CD4-positive, alpha-beta T cell (primary cell): ENCODE measurements at regions not wholly inside any gene's neighbourhood (a gene's known extent, or its start where the extent isn't known, plus 50 kb on each side); places are given as distances from the start of the nearest gene placed in this dataset.

ENCODE experiments used
- ATAC-seq: fragments of 200-7000 bp; cut with Tn5 transposase; one replicate; pipeline ENCODE4 v1.10.0; 2022; ENCODE audit warnings: mild to moderate bottlenecking; ENCODE audit not compliant: poor library complexity
- CTCF ChIA-PET: fragments of 350-600 bp; sonication (Branson Sonifier 250); formaldehyde crosslinking; loops from one replicate; lab custom pipeline; 2021; ENCODE audit warnings: antibody characterized with exemption, inconsistent platforms; lab: Charles Lee
- POLR2A ChIA-PET: fragments of 350-600 bp; sonication (Branson Sonifier 250); formaldehyde crosslinking; loops from one replicate; lab custom pipeline; 2021; ENCODE audit warnings: antibody characterized with exemption, inconsistent platforms; lab: Charles Lee
- DNase-seq, 14 experiments: peaks; one replicate each; pipeline ENCODE4 v3.0.0-alpha.2; 2013 to 2020; ENCODE audit warnings: mixed read lengths in 2 of 14
- H3K27ac ChIP-seq, 2 donors: one replicate each; pipeline versions ENCODE4 v1.5.1 to v1.7.0; 2013; ENCODE audit warnings: low read length in 2 of 2, low read depth in 1 of 2, mild to moderate bottlenecking in 1 of 2
- H3K27me3 ChIP-seq, 2 experiments: 1 replicate in 1 of 2; 2 replicates in 1 of 2; pipeline versions ENCODE4 v1.6.1 to v1.7.0; 2013; ENCODE audit warnings: low read length in 2 of 2, control low read depth in 1 of 2, mild to moderate bottlenecking in 1 of 2, moderate library complexity in 1 of 2; ENCODE audit not compliant: insufficient read depth in 2 of 2, control insufficient read depth in 1 of 2
- H3K36me3 ChIP-seq: one replicate; pipeline ENCODE4 v1.6.1; 2013; ENCODE audit warnings: low read length, control low read depth; ENCODE audit not compliant: insufficient read depth
- H3K4me1 ChIP-seq: one replicate; pipeline ENCODE4 v1.6.1; 2013; ENCODE audit warnings: low read length, control low read depth; ENCODE audit not compliant: insufficient read depth
- H3K4me3 ChIP-seq: one replicate; pipeline ENCODE4 v1.5.1; 2013; ENCODE audit warnings: mild to moderate bottlenecking, low read length, moderate library complexity
- H3K9me3 ChIP-seq, 2 experiments: 1 replicate in 1 of 2; 2 replicates in 1 of 2; pipeline versions ENCODE4 v1.6.1 to v1.7.0; 2013; ENCODE audit warnings: low read length in 2 of 2, mild to moderate bottlenecking in 2 of 2, control low read depth in 1 of 2, moderate library complexity in 1 of 2; ENCODE audit not compliant: control insufficient read depth in 1 of 2, insufficient read depth in 1 of 2
- H3K27ac Mint-ChIP-seq: one replicate; pipeline ENCODE4 v1.8.0; 2020; ENCODE audit warnings: mixed read lengths
- H3K27me3 Mint-ChIP-seq: one replicate; pipeline ENCODE4 v1.8.0; 2021; ENCODE audit warnings: mixed read lengths
- H3K36me3 Mint-ChIP-seq: one replicate; pipeline ENCODE4 v1.8.0; 2021; ENCODE audit warnings: low read depth, mixed read lengths
- H3K4me1 Mint-ChIP-seq: one replicate; pipeline ENCODE4 v1.8.0; 2021; ENCODE audit warnings: low read depth, mixed read lengths
- H3K4me3 Mint-ChIP-seq: one replicate; pipeline ENCODE4 v1.8.0; 2020; ENCODE audit warnings: mild to moderate bottlenecking, mixed read lengths
- H3K9me3 Mint-ChIP-seq: one replicate; pipeline ENCODE4 v1.8.0; 2020; ENCODE audit warnings: mixed read lengths
- intact Hi-C, 2 experiments: fragments of 100-400 bp; cut with DNase I in 1 of 2; cut with micrococcal nuclease in 1 of 2; formaldehyde crosslinking; loops; one replicate each; pipeline versions ENCODE4 v1.15.1 to v1.9.0; 2023 to 2025; cut with DNase I, micrococcal nuclease
- TF ChIP-seq, protein P1 (sequence below): fragments of 200-600 bp; IDR thresholded peaks from one replicate; pipeline ENCODE4 v1.8.0; 2022; ENCODE audit warnings: antibody characterized with exemption, mild to moderate bottlenecking

DNA sequence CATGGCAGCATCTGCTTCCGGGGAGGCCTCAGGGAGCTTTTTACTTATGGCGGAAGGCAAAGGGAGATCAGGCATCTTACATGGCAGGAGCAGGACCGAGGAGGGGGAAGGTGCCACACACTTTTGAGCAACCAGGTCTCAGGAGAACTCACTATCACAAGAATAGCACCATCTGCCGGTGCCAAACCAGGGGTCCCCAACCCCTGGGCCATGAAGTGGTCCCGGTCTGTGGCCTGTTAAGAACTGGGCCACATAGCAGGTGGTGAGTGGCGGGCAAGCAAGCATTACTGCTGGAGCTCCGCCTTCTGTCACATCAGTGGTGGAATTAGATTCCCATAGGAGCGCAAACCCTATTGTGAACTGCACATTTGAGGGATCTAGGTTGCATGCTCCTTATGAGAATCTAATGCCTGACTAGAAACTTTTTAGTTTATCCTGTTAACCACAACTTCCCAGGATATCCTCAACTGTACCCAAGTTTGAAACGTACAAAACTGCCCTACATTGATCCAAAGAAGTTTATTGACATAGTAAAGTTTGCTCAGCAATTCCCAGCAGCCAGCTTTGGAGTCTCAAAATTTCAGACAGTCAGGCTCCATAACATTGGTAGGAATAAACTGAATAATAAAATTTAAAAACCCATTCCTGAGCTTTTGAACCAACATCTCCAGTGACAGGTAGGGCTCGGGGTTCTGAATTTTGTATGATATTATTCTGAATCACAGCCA, 228.4 kb upstream of the TAC1 start:
- Histone ChIP-seq H3K9me3 (no peaks in the 10 kb centered on the region), H3K27me3 (no peaks in the 10 kb centered on the region), H3K4me1 (no peaks in the 10 kb centered on the region), H3K27ac (no peak overlapping the region), H3K4me3 (no peak overlapping the region), H3K36me3 (no peaks in the 10 kb centered on the region)
- H3K4me3 Mint-ChIP-seq = no peak overlapping the region
- TF ChIP-seq, protein P1, sequence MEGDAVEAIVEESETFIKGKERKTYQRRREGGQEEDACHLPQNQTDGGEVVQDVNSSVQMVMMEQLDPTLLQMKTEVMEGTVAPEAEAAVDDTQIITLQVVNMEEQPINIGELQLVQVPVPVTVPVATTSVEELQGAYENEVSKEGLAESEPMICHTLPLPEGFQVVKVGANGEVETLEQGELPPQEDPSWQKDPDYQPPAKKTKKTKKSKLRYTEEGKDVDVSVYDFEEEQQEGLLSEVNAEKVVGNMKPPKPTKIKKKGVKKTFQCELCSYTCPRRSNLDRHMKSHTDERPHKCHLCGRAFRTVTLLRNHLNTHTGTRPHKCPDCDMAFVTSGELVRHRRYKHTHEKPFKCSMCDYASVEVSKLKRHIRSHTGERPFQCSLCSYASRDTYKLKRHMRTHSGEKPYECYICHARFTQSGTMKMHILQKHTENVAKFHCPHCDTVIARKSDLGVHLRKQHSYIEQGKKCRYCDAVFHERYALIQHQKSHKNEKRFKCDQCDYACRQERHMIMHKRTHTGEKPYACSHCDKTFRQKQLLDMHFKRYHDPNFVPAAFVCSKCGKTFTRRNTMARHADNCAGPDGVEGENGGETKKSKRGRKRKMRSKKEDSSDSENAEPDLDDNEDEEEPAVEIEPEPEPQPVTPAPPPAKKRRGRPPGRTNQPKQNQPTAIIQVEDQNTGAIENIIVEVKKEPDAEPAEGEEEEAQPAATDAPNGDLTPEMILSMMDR = no peak
- ATAC-seq = no peak
- H3K27me3 Mint-ChIP-seq = peaks cover 2% of the 10 kb centered on the region
- H3K27ac Mint-ChIP-seq = no peak overlapping the region
- no peaks in the 10 kb centered on the region for H3K4me1 Mint-ChIP-seq
- POLR2A ChIA-PET = no interaction called here
- CTCF ChIA-PET = no interaction called here
- no peak for DNase-seq
- no peaks in the 10 kb centered on the region for H3K36me3 Mint-ChIP-seq
- intact Hi-C loops = no loop called here
- no peaks in the 10 kb centered on the region for H3K9me3 Mint-ChIP-seq

- TF ChIP-seq, protein P1 = no peak
- no peaks in the 10 kb centered on the region for H3K27me3 ChIP-seq
- no peaks in the 10 kb centered on the region for H3K4me1 ChIP-seq
- ChIA-PET CTCF (no interaction called here), POLR2A (no interaction called here)
- no peaks in the 10 kb centered on the region for H3K36me3 Mint-ChIP-seq
- H3K27me3 Mint-ChIP-seq = peaks cover 6% of the 10 kb centered on the region
- no peak overlapping the region for H3K4me3 ChIP-seq
- intact Hi-C loops = no loop called here
- H3K4me1 Mint-ChIP-seq = no peaks in the 10 kb centered on the region
- ATAC-seq (no peak), DNase-seq (peak in 2 of 14 experiments; percentile 11 to 46)
- H3K36me3 ChIP-seq = no peaks in the 10 kb centered on the region
- H3K4me3 Mint-ChIP-seq = no peak overlapping the region
- H3K9me3 ChIP-seq = no peaks in the 10 kb centered on the region
- no peak overlapping the region for H3K27ac ChIP-seq
- no peak overlapping the region for H3K27ac Mint-ChIP-seq
- H3K9me3 Mint-ChIP-seq = no peaks in the 10 kb centered on the region
Measured at GRCh38 chr7:97506728-97507127, 225.2 kb upstream of the TAC1 start.

DNA sequence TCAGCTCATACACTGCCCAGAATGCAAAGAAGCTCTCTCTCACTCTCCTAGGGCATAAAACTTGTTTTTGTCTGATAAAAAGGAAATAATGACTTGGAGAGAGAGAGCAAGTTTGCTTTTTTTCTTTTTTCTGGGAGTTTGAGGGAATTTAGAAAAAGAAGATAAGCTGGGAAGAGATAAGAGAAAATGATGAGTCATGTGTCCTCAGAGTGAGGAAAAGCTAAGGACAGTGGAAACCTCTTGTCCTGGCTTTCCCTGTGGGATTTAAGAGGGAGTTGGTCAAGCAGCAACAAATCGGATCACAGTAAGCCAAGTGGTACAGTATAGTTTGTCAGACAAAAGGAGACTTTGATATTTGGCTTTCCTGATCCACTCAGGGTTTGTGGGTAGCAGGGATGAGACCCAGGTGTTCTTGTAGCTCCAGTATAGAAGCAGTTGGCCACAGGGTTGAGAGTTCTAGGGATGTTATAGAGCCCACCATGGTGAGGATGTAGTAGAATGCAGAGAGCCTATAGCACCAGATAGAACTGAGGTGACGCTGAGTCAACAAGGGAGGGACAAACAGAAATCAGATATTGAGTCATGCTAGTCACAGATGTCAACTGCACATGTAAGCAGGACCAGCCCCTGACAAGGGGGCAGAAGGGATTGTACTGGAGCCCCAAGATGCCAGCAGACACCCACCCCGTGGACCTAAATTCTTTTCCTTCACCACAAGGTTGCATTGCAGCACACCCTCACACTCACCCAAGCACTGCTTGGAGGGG, 219.3 kb upstream of the TAC1 start:
- Mint-ChIP-seq H3K4me3 (no peak overlapping the region), H3K36me3 (no peaks in the 10 kb centered on the region), H3K27me3 (peaks cover 11% of the 10 kb centered on the region), H3K27ac (no peak overlapping the region), H3K4me1 (no peaks in the 10 kb centered on the region), H3K9me3 (no peaks in the 10 kb centered on the region)
- no peak overlapping the region for H3K27ac ChIP-seq
- H3K27me3 ChIP-seq = peaks cover 0 to 6% of the 10 kb centered on the region in 2 experiments
- H3K4me3 ChIP-seq = no peak overlapping the region
- H3K4me1 ChIP-seq = no peaks in the 10 kb centered on the region
- POLR2A ChIA-PET = no interaction called here
- no peak for DNase-seq
- CTCF ChIA-PET = no interaction called here
- H3K9me3 ChIP-seq = no peaks in the 10 kb centered on the region
- intact Hi-C loops = no loop called here
- TF ChIP-seq, protein P1 = no peak
- no peak for ATAC-seq
- no peaks in the 10 kb centered on the region for H3K36me3 ChIP-seq
